CD4-positive, CD25-positive, alpha-beta regulatory T cell (primary cell): ENCODE measurements at regions not wholly inside any gene's neighbourhood (a gene's known extent, or its start where the extent isn't known, plus 50 kb on each side); places are given as distances from the start of the nearest gene placed in this dataset.

Experiments
- ATAC-seq, 2 donors: fragments of 150-1000 bp; cut with Tn5 transposase; one replicate each; pipeline ENCODE4 v1.10.0; 2021; ENCODE audit warnings: low read depth in 2 of 2, moderate number of reproducible peaks in 2 of 2, moderate library complexity in 1 of 2
- DNase-seq, 3 donors: peaks; one replicate each; pipeline versions ENCODE4 v3.0.0 to v3.0.0-alpha.2; 2012 to 2022; ENCODE audit warnings: mixed read lengths in 1 of 3
- H3K27ac ChIP-seq: one replicate; pipeline ENCODE4 v1.7.0; 2013; ENCODE audit warnings: mild to moderate bottlenecking, low read length; ENCODE audit not compliant: insufficient read depth, poor library complexity, severe bottlenecking
- H3K27me3 ChIP-seq: one replicate; pipeline ENCODE4 v1.7.0; 2013; ENCODE audit warnings: low read length; ENCODE audit not compliant: control insufficient read depth, insufficient read depth
- H3K36me3 ChIP-seq: one replicate; pipeline ENCODE4 v1.7.0; 2013; ENCODE audit warnings: mild to moderate bottlenecking, low read length, moderate library complexity; ENCODE audit not compliant: control insufficient read depth, insufficient read depth
- H3K4me1 ChIP-seq: 2 replicates; pipeline ENCODE4 v1.7.0; 2013; ENCODE audit warnings: mild to moderate bottlenecking, low read length; ENCODE audit not compliant: insufficient read depth, control insufficient read depth, poor library complexity, severe bottlenecking
- H3K4me3 ChIP-seq: one replicate; pipeline ENCODE4 v1.7.0; 2013; ENCODE audit warnings: low read depth, mild to moderate bottlenecking, low read length, moderate library complexity
- H3K9me3 ChIP-seq, 2 experiments: 1 replicate in 1 of 2; 2 replicates in 1 of 2; pipeline ENCODE4 v1.7.0; 2013; ENCODE audit warnings: low read length in 2 of 2, mild to moderate bottlenecking in 1 of 2, moderate library complexity in 1 of 2; ENCODE audit not compliant: control insufficient read depth in 2 of 2
- H3K27ac Mint-ChIP-seq, 3 donors: one replicate each; pipeline ENCODE4 v1.8.0; 2020 to 2022; ENCODE audit warnings: mild to moderate bottlenecking in 3 of 3, mixed read lengths in 3 of 3, moderate library complexity in 2 of 3
- H3K27me3 Mint-ChIP-seq: one replicate; pipeline ENCODE4 v1.8.0; 2022; ENCODE audit warnings: mild to moderate bottlenecking, mixed read lengths
- H3K36me3 Mint-ChIP-seq: one replicate; pipeline ENCODE4 v1.8.0; 2020; ENCODE audit warnings: mixed read lengths
- H3K4me1 Mint-ChIP-seq, 4 donors: one replicate each; pipeline ENCODE4 v1.8.0; 2020 to 2022; ENCODE audit warnings: mixed read lengths in 4 of 4, mild to moderate bottlenecking in 1 of 4
- H3K4me3 Mint-ChIP-seq, 4 donors: one replicate each; pipeline ENCODE4 v1.8.0; 2020 to 2022; ENCODE audit warnings: mild to moderate bottlenecking in 4 of 4, mixed read lengths in 4 of 4, moderate library complexity in 3 of 4
- H3K9me3 Mint-ChIP-seq, 7 donors: one replicate each; pipeline ENCODE4 v1.8.0; 2020 to 2022; ENCODE audit warnings: mixed read lengths in 7 of 7, mild to moderate bottlenecking in 3 of 7, moderate library complexity in 2 of 7

- Histone ChIP-seq H3K9me3 (no peaks in the 10 kb centered on the region), H3K4me3 (no peak overlapping the region), H3K4me1 (no peaks in the 10 kb centered on the region), H3K36me3 (no peaks in the 10 kb centered on the region), H3K27ac (no peak overlapping the region), H3K27me3 (no peaks in the 10 kb centered on the region)
- Mint-ChIP-seq H3K27me3 (no peaks in the 10 kb centered on the region), H3K36me3 (no peaks in the 10 kb centered on the region), H3K4me3 (no peak overlapping the region), H3K9me3 (peaks cover 0 to 6% (median 4%) of the 10 kb centered on the region in 7 donors), H3K4me1 (no peaks in the 10 kb centered on the region), H3K27ac (no peak overlapping the region)
- DNase-seq (no peak), ATAC-seq (no peak)
Observed at GRCh38 chr10:126854726-126855495, 50.3 kb upstream of the DOCK1 start.
